Spinal cord (tissue), 9 donors: ENCODE measurements at regions not wholly inside any gene's neighbourhood (a gene's known extent, or its start where the extent isn't known, plus 50 kb on each side); places are given as distances from the start of the nearest gene placed in this dataset.

Experiments used
- DNase-seq, 6 donors: peaks; one replicate each; pipeline versions ENCODE4 v3.0.0 to v3.0.0-alpha.2; 2013 to 2015; ENCODE audit warnings: low spot score in 6 of 6, low read depth in 4 of 6
- H3K27ac ChIP-seq: one replicate; pipeline ENCODE4 v1.5.1; 2013; ENCODE audit warnings: low read depth, low read length, control low read depth
- H3K27me3 ChIP-seq: one replicate; pipeline ENCODE4 v1.6.1; 2013; ENCODE audit warnings: low read length; ENCODE audit not compliant: control insufficient read depth, insufficient read depth
- H3K36me3 ChIP-seq: one replicate; pipeline ENCODE4 v1.6.1; 2013; ENCODE audit warnings: low read length; ENCODE audit not compliant: control insufficient read depth, insufficient read depth
- H3K4me1 ChIP-seq: one replicate; pipeline ENCODE4 v1.6.1; 2013; ENCODE audit warnings: low read length; ENCODE audit not compliant: control insufficient read depth, insufficient read depth
- H3K4me3 ChIP-seq: one replicate; pipeline ENCODE4 v1.5.1; 2013; ENCODE audit warnings: low read depth, low read length, control low read depth
- H3K9me3 ChIP-seq: one replicate; pipeline ENCODE4 v1.6.1; 2013; ENCODE audit warnings: low read length; ENCODE audit not compliant: control insufficient read depth, insufficient read depth
- WGBS: methylation state at CpG from one replicate; pipeline ENCODE4 v1.1.5; 2013; ENCODE audit warnings: missing lambda C conversion rate; ENCODE audit not compliant: insufficient coverage; 5-methylcytosine and 5-hydroxymethylcytosine counted together
- donor health status: healthy.

DNA sequence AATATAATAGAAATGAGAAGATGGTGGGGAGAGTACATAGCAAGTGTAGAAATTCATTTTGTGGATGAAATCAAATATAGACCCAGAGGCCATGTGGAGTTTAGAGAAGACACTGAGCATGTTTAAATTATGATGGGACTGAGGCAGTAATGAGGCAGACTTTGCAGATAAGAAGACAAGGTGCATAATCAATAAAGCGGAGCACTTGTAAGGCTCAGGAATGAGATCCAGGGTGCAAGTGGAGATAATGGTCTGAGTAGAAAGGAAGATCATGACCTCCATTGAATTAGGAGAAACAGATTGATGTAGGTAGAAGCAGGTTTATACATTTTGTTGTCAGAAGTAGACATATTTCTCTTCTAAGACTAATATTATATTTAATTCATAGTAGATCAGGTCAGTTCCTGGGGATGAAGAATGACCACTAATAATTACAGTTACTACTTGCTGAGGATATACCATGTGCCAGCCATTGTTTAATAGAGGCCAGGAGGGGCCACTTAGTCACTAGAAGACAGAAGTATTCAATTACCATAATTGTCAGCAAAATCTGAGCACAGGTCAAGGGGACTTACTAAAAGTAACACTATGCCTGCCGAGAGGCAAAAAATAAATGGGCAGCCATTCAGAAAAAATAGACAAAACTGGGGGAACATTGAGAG lies 479.8 kb downstream of the DNAH5 start:
- no peak overlapping the region for H3K4me3 ChIP-seq
- no peak for DNase-seq
- WGBS: 100% methylated on average over 1 of the region's 2 CpGs
- H3K27ac ChIP-seq: no peak overlapping the region
- no peaks in the 10 kb centered on the region for H3K4me1 ChIP-seq
- no peaks in the 10 kb centered on the region for H3K36me3 ChIP-seq
- no peaks in the 10 kb centered on the region for H3K9me3 ChIP-seq
- H3K27me3 ChIP-seq: no peaks in the 10 kb centered on the region

DNA sequence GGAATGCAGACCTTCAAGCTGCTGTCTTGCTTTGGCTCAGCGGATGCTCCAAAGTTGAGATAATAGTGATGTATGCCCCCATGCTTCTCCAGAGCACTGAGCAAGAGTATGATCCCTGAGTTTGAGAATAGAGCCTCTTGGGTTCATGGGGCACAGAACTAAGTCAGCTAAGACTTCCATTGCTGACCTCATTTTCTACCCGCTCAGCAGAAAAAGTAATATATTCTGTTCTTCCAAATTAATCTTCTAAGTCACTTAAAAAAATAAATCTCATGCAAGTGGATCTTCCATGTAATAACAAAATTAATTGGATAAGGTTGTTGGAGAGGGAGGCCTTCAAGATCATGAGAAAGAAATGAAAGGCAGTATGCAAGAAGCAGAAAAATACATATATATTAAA lies 483.9 kb downstream of the DNAH5 start:
- Histone ChIP-seq H3K4me1 (no peaks in the 10 kb centered on the region), H3K9me3 (no peaks in the 10 kb centered on the region), H3K4me3 (no peak overlapping the region), H3K27ac (no peak overlapping the region), H3K27me3 (no peaks in the 10 kb centered on the region), H3K36me3 (no peaks in the 10 kb centered on the region)
- 100% methylated on average over 1 of the region's 2 CpGs for WGBS
- no peak for DNase-seq

DNA sequence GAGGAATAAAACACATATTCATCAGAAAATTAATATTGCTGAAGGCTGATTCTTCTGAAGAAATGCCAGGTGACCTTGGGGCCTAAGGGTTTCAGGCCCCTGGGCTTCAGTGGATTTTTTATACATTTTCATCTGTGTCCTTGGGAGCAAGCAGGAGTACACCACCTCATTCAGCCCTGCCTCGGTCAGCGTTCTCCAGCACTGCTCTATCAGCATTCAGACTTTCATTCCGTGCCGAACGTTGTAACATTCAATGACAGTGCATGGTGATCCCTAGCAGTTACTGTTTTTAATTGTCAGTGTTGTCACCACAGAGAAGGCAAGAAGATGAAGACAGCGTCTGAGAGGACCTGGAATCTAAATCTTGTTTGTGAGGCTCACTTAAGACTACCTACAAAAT lies 490.4 kb downstream of the DNAH5 start:
- H3K36me3 ChIP-seq: no peaks in the 10 kb centered on the region
- H3K4me1 ChIP-seq: no peaks in the 10 kb centered on the region
- no peaks in the 10 kb centered on the region for H3K27me3 ChIP-seq
- WGBS: no CpG with 5 or more reads among the region's 6 CpGs
- no peak overlapping the region for H3K4me3 ChIP-seq
- no peak for DNase-seq
- H3K9me3 ChIP-seq: no peaks in the 10 kb centered on the region
- H3K27ac ChIP-seq: no peak overlapping the region

DNA sequence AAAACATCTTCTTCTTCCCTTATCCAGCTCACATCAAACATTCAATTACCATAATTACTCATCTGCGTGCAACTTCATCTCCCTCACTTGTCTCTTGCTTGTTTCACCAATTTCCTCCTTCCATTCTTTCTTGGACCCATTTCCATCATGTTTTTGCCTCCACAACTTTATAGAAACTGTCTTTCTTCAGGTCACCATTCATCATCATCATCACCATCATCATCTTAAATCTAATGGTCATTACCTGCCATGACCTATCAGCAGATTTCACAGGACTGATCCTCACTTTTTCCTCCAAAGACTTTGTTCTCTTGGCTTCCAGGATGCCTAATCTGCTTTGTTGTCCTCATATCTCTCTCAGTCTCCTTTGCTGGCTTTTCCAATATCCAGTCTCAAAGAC lies 495.6 kb downstream of the DNAH5 start:
- no peaks in the 10 kb centered on the region for H3K9me3 ChIP-seq
- H3K27ac ChIP-seq: no peak overlapping the region
- H3K4me3 ChIP-seq: no peak overlapping the region
- 95% methylated on average over 1 of the region's 1 CpG for WGBS
- no peaks in the 10 kb centered on the region for H3K4me1 ChIP-seq
- H3K36me3 ChIP-seq: no peaks in the 10 kb centered on the region
- no peak for DNase-seq
- no peaks in the 10 kb centered on the region for H3K27me3 ChIP-seq

DNA sequence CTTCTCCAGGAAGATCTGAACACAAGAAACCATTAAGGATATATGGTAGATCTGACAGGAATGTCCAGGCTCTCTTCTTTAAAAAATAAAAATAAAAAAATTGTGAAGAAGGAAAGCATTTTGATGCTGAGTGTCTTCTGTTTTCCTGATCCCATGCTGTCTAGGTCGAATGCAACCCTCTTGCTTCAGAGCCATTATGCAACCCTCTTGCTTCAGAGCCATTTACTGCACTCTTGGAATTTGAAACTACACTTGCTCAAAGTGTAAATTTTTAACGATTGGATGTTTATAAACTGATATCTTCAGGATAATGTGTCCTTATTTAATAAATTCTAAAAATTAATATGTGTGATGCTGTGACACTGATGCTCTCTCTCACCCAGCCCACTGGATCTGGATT lies 505.1 kb downstream of the DNAH5 start:
- Histone ChIP-seq H3K27ac (no peak overlapping the region), H3K27me3 (no peaks in the 10 kb centered on the region), H3K4me3 (no peak overlapping the region), H3K36me3 (no peaks in the 10 kb centered on the region), H3K4me1 (no peaks in the 10 kb centered on the region), H3K9me3 (no peaks in the 10 kb centered on the region)
- no peak for DNase-seq
- WGBS: no CpG with 5 or more reads among the region's 2 CpGs

DNA sequence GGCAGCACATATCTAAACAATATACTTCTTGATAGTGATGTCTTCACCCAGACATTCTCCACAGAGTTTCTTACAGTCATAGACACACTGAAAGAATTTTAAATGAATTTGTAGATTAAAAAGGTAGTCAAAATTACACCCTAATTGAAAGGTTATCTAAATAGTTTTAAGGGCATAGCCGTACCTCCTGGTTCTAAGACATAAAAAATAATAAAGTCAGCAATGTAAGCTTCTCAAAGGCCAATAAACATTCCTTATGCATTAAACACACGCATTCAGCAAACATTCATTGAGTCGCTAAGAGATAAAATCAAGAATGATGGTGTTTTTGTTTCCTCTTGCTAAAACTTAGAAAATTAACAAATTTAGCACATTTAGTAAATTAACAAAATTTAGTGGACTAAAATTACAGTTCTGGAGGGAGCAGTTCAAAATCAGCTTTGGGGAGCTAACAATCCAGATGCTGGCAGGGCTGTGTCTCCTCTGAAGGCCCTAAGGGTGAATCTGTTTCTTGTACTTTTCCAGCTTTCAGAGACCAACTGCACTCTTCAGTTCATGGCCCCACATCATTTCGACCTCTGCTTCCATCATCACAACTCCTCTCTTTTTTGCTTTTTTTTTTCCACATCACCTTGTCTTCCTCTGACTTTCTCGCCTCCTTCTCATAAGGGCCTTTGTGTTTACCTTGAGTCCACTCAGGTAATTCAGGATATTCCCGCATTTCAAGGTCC lies 516.5 kb downstream of the DNAH5 start:
- Histone ChIP-seq H3K9me3 (no peaks in the 10 kb centered on the region), H3K4me1 (no peaks in the 10 kb centered on the region), H3K36me3 (no peaks in the 10 kb centered on the region), H3K27ac (no peak overlapping the region), H3K27me3 (no peaks in the 10 kb centered on the region), H3K4me3 (no peak overlapping the region)
- WGBS: 69% methylated on average over 1 of the region's 6 CpGs
- DNase-seq: no peak

DNA sequence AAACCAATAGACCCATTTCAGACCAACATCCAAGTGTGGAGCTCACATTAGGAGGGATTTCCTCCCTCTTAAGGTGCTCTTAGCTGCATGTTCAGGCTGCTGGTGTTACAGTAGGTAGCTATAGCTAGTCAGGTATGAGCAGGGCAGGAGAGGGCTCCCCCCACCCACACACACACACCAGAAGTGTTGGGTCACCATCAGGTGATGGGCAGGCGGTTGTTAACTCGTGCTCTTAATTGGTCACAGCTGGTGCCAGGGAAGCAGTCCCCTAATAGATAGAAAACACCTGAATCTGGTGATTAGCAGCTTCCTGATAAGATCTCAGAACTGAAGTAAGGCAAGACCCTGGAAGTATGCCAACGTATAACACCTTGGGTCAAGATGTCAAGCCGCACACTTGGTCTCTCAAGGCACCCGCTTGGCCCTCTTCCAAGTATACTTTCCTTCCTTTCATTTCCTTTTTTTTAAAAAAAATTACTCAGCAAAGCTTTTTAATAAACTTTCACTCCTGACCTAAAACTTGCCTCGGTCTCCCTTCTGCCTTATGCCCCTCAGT lies 532.4 kb downstream of the DNAH5 start:
- no peaks in the 10 kb centered on the region for H3K4me1 ChIP-seq
- WGBS: 90% methylated on average over 6 of the region's 6 CpGs

DNA sequence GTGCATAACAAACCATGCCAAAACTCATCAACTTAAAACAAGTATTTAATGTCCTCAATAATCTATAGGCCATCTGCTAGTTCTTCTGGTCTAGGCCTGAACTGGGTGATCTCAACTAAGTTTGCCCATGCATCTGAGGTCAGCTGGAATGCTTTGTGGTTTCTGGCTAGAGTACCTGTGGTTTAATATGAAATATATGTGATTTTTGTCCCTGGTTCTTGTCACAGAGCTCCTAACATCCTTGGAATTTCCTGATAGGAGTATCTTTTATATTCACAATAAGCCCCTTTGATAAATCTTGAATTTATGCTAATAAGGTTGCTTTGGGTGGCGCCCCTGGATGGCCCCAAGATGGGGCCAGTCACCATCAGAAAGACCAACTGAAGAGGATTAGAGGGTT lies 535.9 kb downstream of the DNAH5 start:
- WGBS: no CpG with 5 or more reads among the region's 1 CpG
- Histone ChIP-seq H3K27ac (no peak overlapping the region), H3K9me3 (no peaks in the 10 kb centered on the region), H3K27me3 (no peaks in the 10 kb centered on the region), H3K4me1 (no peaks in the 10 kb centered on the region), H3K36me3 (no peaks in the 10 kb centered on the region), H3K4me3 (no peak overlapping the region)
- DNase-seq: no peak

More for the DNA sequence above, 532.4 kb downstream of the DNAH5 start:
- Histone ChIP-seq H3K9me3 (no peaks in the 10 kb centered on the region), H3K36me3 (no peaks in the 10 kb centered on the region), H3K27ac (no peak overlapping the region), H3K4me3 (no peak overlapping the region), H3K27me3 (no peaks in the 10 kb centered on the region)
- DNase-seq: no peak

DNA sequence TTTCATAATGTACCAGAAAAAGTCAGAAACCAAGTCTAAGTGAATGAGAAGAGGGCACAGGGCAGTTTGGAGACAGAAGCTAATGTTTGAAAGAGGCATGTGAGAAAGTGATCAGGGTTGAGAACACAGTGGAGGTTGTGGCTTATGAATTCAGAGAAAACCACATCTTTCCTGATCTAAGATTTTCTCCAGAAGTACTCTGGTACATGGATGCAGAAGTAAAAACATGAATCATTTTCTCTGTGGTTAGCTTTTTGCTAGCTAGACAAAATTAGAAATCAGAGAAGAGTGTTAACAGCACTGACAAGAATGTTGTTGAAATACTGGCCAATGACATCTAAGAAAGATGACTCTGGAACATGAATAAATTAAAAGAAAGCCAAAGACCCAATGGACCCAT lies 541.1 kb downstream of the DNAH5 start:
- no peaks in the 10 kb centered on the region for H3K27me3 ChIP-seq
- no peaks in the 10 kb centered on the region for H3K4me1 ChIP-seq
- H3K9me3 ChIP-seq: no peaks in the 10 kb centered on the region
- H3K4me3 ChIP-seq: no peak overlapping the region
- no peak for DNase-seq
- H3K36me3 ChIP-seq: no peaks in the 10 kb centered on the region
- H3K27ac ChIP-seq: no peak overlapping the region

DNA sequence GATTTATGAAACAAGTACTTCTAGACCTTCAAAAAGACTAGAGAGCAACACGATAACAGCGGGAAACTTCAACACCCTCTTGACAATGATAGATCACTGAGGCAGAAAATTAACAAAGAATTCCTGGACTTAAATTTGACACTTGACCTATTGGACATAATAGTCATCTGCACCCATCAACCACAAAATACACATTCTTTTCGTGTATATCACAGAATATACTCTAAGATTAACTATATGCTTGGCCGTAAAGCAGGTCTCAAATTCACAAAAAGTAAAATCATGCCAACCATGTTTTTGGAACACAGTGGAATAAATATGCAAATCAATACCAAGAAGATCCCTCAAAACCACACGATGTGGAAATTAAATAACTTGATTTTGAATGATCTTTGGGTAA lies 559.4 kb downstream of the DNAH5 start:
- Histone ChIP-seq H3K4me1 (no peaks in the 10 kb centered on the region), H3K9me3 (peaks cover 2% of the 10 kb centered on the region), H3K27me3 (no peaks in the 10 kb centered on the region), H3K4me3 (no peak overlapping the region), H3K27ac (no peak overlapping the region), H3K36me3 (no peaks in the 10 kb centered on the region)
- 90% methylated on average over 3 of the region's 5 CpGs for WGBS
- DNase-seq: no peak
